T-helper 2 cell treated with Interferon-gamma antibody and Interleukin-4, amounts not matched to agents 100 ng/mL and 5 ng/mL, for 36 hours (primary cell): ENCODE measurements at regions not wholly inside any gene's neighbourhood (a gene's known extent, or its start where the extent isn't known, plus 50 kb on each side); places are given as distances from the start of the nearest gene placed in this dataset.

ENCODE experiments used
- intact Hi-C: fragments of 100-400 bp; cut with micrococcal nuclease; formaldehyde crosslinking; loops from one replicate; pipeline ENCODE4 v1.15.1; 2023

- intact Hi-C loops = no loop called here
These were observed 78.8 kb downstream of the INSIG2 start for GRCh38 chr2:118167026-118167425.

DNA sequence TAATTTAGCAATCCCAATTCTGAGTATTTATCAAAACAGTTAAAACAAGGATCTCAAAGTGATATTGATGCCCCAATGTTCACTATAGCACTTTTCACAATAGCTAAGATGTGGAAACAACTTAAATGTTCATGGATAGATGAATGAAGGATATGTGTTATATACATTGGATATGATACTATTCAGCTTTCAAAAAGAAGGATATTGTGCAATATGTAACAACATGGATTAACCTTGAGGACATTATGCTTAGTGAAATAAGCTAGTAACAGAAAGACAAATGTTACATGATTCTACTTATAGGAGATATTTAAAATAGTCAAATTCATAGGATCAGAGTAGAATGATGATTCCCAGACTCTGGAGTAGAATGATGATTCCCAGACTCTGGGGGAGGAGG lies 78.0 kb downstream of the INSIG2 start:
- intact Hi-C loops = no loop called here

DNA sequence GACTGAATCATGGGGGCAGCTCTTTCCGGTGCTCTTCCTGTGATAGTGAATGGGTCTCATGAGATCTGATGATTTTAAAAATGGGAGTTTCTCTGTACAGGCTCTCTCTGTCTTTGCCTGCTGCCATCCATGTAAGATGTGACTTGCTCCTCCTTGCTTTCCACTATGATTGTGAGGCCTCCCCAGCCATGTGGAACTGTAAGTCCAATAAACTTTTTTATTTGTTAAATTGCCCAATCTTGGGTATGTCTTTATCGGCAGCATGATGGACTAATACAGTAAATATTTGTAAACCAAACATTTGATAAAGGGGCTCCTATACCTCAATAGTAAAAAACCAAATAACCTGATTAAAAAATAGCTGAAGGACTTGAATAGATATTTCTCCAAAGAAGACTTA lies 77.3 kb downstream of the INSIG2 start:
- intact Hi-C loops = no loop called here
